ENCODE measurements at regions not wholly inside any gene's neighbourhood (a gene's known extent, or its start where the extent isn't known, plus 50 kb on each side); places are given as distances from the start of the nearest gene placed in this dataset.

GRCh38 chr1:73789965-73790364, 408.0 kb downstream of the LRRIQ3 start:
- H3K4me3 ChIP-seq: no peak overlapping the region
- no peak overlapping the region for H3K27ac ChIP-seq
- TF ChIP-seq POLR2AphosphoS5 (IDR thresholded peaks at IDR 0.05): no peak
- no peak for TF ChIP-seq CTCF (IDR thresholded peaks at IDR 0.05)
- no peak for TF ChIP-seq EP300 (IDR thresholded peaks at IDR 0.05)
- TF ChIP-seq POLR2A (IDR thresholded peaks at IDR 0.05): no peak
- no peaks in the 10 kb centered on the region for H3K27me3 ChIP-seq
- intact Hi-C loops (cut with DNase I; ENCODE audit: low total_unique reads): no loop called here
- H3K4me1 ChIP-seq: no peaks in the 10 kb centered on the region
- H3K9me3 ChIP-seq: no peaks in the 10 kb centered on the region
- H3K36me3 ChIP-seq: no peaks in the 10 kb centered on the region
- no peak for DNase-seq

GRCh38 chr1:73784026-73784425, 413.9 kb downstream of the LRRIQ3 start:
- WGBS, 5 donors: 72 to 87% (median 75%) methylated on average over 2 of the region's 2 CpGs
- TF ChIP-seq POLR2A (IDR thresholded peaks at IDR 0.05): no peak
- TF ChIP-seq EP300 (IDR thresholded peaks at IDR 0.05): no peak
- TF ChIP-seq POLR2AphosphoS5 (IDR thresholded peaks at IDR 0.05): no peak
- no peak for TF ChIP-seq CTCF (IDR thresholded peaks at IDR 0.05)
- DNase-seq: no peak
- no peak overlapping the region for H3K4me3 ChIP-seq
- no peak overlapping the region for H3K27ac ChIP-seq
- no peaks in the 10 kb centered on the region for H3K4me1 ChIP-seq
- no peaks in the 10 kb centered on the region for H3K27me3 ChIP-seq
- H3K9me3 ChIP-seq: no peaks in the 10 kb centered on the region
- intact Hi-C loops (cut with DNase I; ENCODE audit: low total_unique reads): no loop called here
- no peaks in the 10 kb centered on the region for H3K36me3 ChIP-seq

- intact Hi-C loops (cut with DNase I; ENCODE audit: low total_unique reads): no loop called here
- Histone ChIP-seq H3K9me3 (no peaks in the 10 kb centered on the region), H3K4me3 (no peak overlapping the region), H3K36me3 (no peaks in the 10 kb centered on the region), H3K27me3 (no peaks in the 10 kb centered on the region), H3K27ac (no peak overlapping the region), H3K4me1 (no peaks in the 10 kb centered on the region)
- no peak for TF ChIP-seq EP300 (IDR thresholded peaks at IDR 0.05)
- WGBS, 5 donors: 48 to 60% (median 51%) methylated on average over 6 of the region's 6 CpGs
- no peak for DNase-seq
Measured at GRCh38 chr1:73783352-73783751, 414.6 kb downstream of the LRRIQ3 start.

- WGBS, 5 donors: 55 to 66% (median 61%) methylated on average over 2 of the region's 2 CpGs
- no peak for DNase-seq
- H3K27ac ChIP-seq: no peak overlapping the region
- H3K9me3 ChIP-seq: no peaks in the 10 kb centered on the region
- H3K27me3 ChIP-seq: no peaks in the 10 kb centered on the region
- no peak for TF ChIP-seq CTCF (IDR thresholded peaks at IDR 0.05)
- no peak for TF ChIP-seq POLR2AphosphoS5 (IDR thresholded peaks at IDR 0.05)
- TF ChIP-seq POLR2A (IDR thresholded peaks at IDR 0.05): no peak
- no peak for TF ChIP-seq EP300 (IDR thresholded peaks at IDR 0.05)
- H3K4me3 ChIP-seq: no peak overlapping the region
- no peaks in the 10 kb centered on the region for H3K4me1 ChIP-seq
- no peaks in the 10 kb centered on the region for H3K36me3 ChIP-seq
- intact Hi-C loops (cut with DNase I; ENCODE audit: low total_unique reads): no loop called here
Measured at GRCh38 chr1:73782901-73783300, 415.1 kb downstream of the LRRIQ3 start.

- Histone ChIP-seq H3K27ac (no peak overlapping the region), H3K36me3 (no peaks in the 10 kb centered on the region), H3K9me3 (no peaks in the 10 kb centered on the region), H3K27me3 (no peaks in the 10 kb centered on the region), H3K4me1 (no peaks in the 10 kb centered on the region), H3K4me3 (no peak overlapping the region)
- no peak for TF ChIP-seq POLR2A (IDR thresholded peaks at IDR 0.05)
- TF ChIP-seq POLR2AphosphoS5 (IDR thresholded peaks at IDR 0.05): no peak
- no peak for TF ChIP-seq CTCF (IDR thresholded peaks at IDR 0.05)
- no peak for TF ChIP-seq EP300 (IDR thresholded peaks at IDR 0.05)
- intact Hi-C loops (cut with DNase I; ENCODE audit: low total_unique reads): no loop called here
- WGBS, 5 donors: 84 to 91% (median 90%) methylated on average over 2 of the region's 2 CpGs
- no peak for DNase-seq
Measured at GRCh38 chr1:73781251-73781650, 416.7 kb downstream of the LRRIQ3 start.
